DND-41 (cell line): ENCODE measurements at regions not wholly inside any gene's neighbourhood (a gene's known extent, or its start where the extent isn't known, plus 50 kb on each side); places are given as distances from the start of the nearest gene placed in this dataset.

Experiments used
- ATAC-seq: fragments of 200-7000 bp; cut with Tn5 transposase; 3 replicates; pipeline ENCODE4 v1.9.1; 2021; ENCODE audit warnings: low read depth; ENCODE audit not compliant: insufficient read depth
- DNase-seq: peaks from one replicate; pipeline ENCODE4 v3.0.0-alpha.2; 2020
- H2AFZ ChIP-seq: 2 replicates; pipeline ENCODE4 v1.6.0; 2012; ENCODE audit warnings: low read depth, low read length
- H3K27ac ChIP-seq: 2 replicates; pipeline ENCODE4 v1.5.1; 2012; ENCODE audit warnings: low read length, inconsistent platforms
- H3K27me3 ChIP-seq: fragments of 200-600 bp; sonication (generic); 2 replicates; pipeline ENCODE4 v1.6.0; 2012; ENCODE audit warnings: low read length, mild to moderate bottlenecking, inconsistent platforms; ENCODE audit not compliant: insufficient read depth, poor library complexity
- H3K36me3 ChIP-seq: 2 replicates; pipeline ENCODE4 v1.5.1; 2012; ENCODE audit warnings: low read length, inconsistent platforms; ENCODE audit not compliant: insufficient read depth
- H3K4me1 ChIP-seq: 2 replicates; pipeline ENCODE4 v1.5.1; 2012; ENCODE audit warnings: mild to moderate bottlenecking, low read length; ENCODE audit not compliant: insufficient read depth
- H3K4me2 ChIP-seq: 2 replicates; pipeline ENCODE4 v1.6.0; 2012; ENCODE audit warnings: mild to moderate bottlenecking, moderate library complexity, low read length, inconsistent platforms; ENCODE audit not compliant: insufficient read depth
- H3K4me3 ChIP-seq, 2 experiments: fragments of 200-600 bp in 1 of 2; shearing (Covaris generic) in 1 of 2; 2 replicates each; pipeline ENCODE4 v1.5.1; 2012 to 2016; ENCODE audit warnings: inconsistent platforms in 2 of 2, low read length in 2 of 2, mild to moderate bottlenecking in 2 of 2, low read depth in 1 of 2, moderate library complexity in 1 of 2
- H3K79me2 ChIP-seq: 2 replicates; pipeline ENCODE4 v1.6.0; 2012; ENCODE audit warnings: low read length, inconsistent platforms; ENCODE audit not compliant: insufficient read depth
- H3K9ac ChIP-seq: 2 replicates; pipeline ENCODE4 v1.6.0; 2012; ENCODE audit warnings: low read depth, mild to moderate bottlenecking, inconsistent platforms, low read length, moderate library complexity
- H3K9me3 ChIP-seq: 2 replicates; pipeline ENCODE4 v1.5.1; 2012; ENCODE audit warnings: low read length, moderate library complexity, mild to moderate bottlenecking, inconsistent platforms; ENCODE audit not compliant: insufficient read depth, severe bottlenecking
- H4K20me1 ChIP-seq: 2 replicates; pipeline ENCODE4 v1.6.0; 2012; ENCODE audit warnings: low read length; ENCODE audit not compliant: insufficient read depth
- CTCF ChIP-seq: IDR thresholded peaks from 2 replicates; pipeline ENCODE4 v1.5.1; 2012; ENCODE audit warnings: borderline replicate concordance, low read length, moderate library complexity, mild to moderate bottlenecking; ENCODE audit not compliant: poor library complexity, severe bottlenecking; ENCODE audit errors: extremely low read depth
- EZH2 ChIP-seq: IDR thresholded peaks from 3 replicates; pipeline ENCODE4 v1.6.1; 2012; ENCODE audit warnings: borderline replicate concordance, low read depth, mild to moderate bottlenecking, moderate library complexity, low read length, inconsistent platforms; ENCODE audit not compliant: severe bottlenecking

GRCh38 chr10:90418869-90419652, 438.8 kb downstream of the HTR7 start:
- Histone ChIP-seq H3K79me2 (no peaks in the 10 kb centered on the region), H3K9me3 (no peaks in the 10 kb centered on the region), H3K9ac (no peak overlapping the region), H3K27me3 (no peaks in the 10 kb centered on the region), H3K4me3 (no peak overlapping the region), H3K27ac (no peak overlapping the region), H3K4me1 (no peaks in the 10 kb centered on the region), H3K4me2 (no peak overlapping the region), H3K36me3 (no peaks in the 10 kb centered on the region), H2AFZ (no peak overlapping the region), H4K20me1 (no peaks in the 10 kb centered on the region)
- ATAC-seq, result no peak
- DNase-seq, result no peak
- no peak for TF ChIP-seq CTCF
- TF ChIP-seq EZH2, result no peak

GRCh38 chr10:90420637-90421318, 437.1 kb downstream of the HTR7 start:
- Histone ChIP-seq H3K9me3 (no peaks in the 10 kb centered on the region), H2AFZ (no peak overlapping the region), H3K4me2 (no peak overlapping the region), H4K20me1 (no peaks in the 10 kb centered on the region), H3K4me3 (no peak overlapping the region), H3K79me2 (no peaks in the 10 kb centered on the region), H3K4me1 (no peaks in the 10 kb centered on the region), H3K9ac (no peak overlapping the region), H3K36me3 (no peaks in the 10 kb centered on the region), H3K27me3 (no peaks in the 10 kb centered on the region), H3K27ac (no peak overlapping the region)
- no peak for ATAC-seq
- DNase-seq, result no peak
- no peak for TF ChIP-seq CTCF
- TF ChIP-seq EZH2, result no peak

- TF ChIP-seq CTCF (no peak), EZH2 (no peak)
- no peak overlapping the region for H3K9ac ChIP-seq
- H2AFZ ChIP-seq, result no peak overlapping the region
- no peak for ATAC-seq
- no peak for DNase-seq
- no peaks in the 10 kb centered on the region for H3K4me1 ChIP-seq
- no peaks in the 10 kb centered on the region for H3K79me2 ChIP-seq
- H4K20me1 ChIP-seq, result no peaks in the 10 kb centered on the region
- H3K9me3 ChIP-seq, result no peaks in the 10 kb centered on the region
- no peak overlapping the region for H3K4me2 ChIP-seq
- H3K4me3 ChIP-seq, result no peak overlapping the region
- H3K36me3 ChIP-seq, result no peaks in the 10 kb centered on the region
- no peak overlapping the region for H3K27ac ChIP-seq
- H3K27me3 ChIP-seq, result no peaks in the 10 kb centered on the region
These were observed 436.0 kb downstream of the HTR7 start for GRCh38 chr10:90421874-90422273.
